ENCODE measurements at regions not wholly inside any gene's neighbourhood (a gene's known extent, or its start where the extent isn't known, plus 50 kb on each side); places are given as distances from the start of the nearest gene placed in this dataset.

DNA sequence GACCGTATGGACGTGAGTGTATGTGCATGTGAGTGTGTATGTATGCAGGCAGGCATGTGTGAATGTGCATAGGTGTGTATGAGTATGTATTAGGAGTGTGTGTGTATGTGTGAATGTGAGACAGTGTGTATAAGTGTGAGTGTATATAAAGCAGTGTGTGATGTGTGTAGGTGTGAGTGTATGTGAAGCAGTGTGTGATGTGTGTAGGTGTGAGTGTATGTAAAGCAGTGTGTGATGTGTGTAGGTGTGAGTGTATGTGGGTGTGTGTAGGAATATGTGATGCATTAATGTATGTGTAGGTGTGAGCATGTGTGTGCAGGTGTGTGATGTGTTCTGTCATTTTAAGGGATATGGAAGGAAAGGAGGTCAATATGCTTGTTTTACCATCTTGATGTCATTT is 215.5 kb downstream of the GADD45G start:
- TF ChIP-seq ZNF114 (CRISPR knock-in tag; IDR thresholded peaks at IDR 0.05) = no peak
- TF ChIP-seq NANOG (IDR thresholded peaks at IDR 0.05; ENCODE audit: borderline replicate concordance) = no peak
- TF ChIP-seq, protein P1, sequence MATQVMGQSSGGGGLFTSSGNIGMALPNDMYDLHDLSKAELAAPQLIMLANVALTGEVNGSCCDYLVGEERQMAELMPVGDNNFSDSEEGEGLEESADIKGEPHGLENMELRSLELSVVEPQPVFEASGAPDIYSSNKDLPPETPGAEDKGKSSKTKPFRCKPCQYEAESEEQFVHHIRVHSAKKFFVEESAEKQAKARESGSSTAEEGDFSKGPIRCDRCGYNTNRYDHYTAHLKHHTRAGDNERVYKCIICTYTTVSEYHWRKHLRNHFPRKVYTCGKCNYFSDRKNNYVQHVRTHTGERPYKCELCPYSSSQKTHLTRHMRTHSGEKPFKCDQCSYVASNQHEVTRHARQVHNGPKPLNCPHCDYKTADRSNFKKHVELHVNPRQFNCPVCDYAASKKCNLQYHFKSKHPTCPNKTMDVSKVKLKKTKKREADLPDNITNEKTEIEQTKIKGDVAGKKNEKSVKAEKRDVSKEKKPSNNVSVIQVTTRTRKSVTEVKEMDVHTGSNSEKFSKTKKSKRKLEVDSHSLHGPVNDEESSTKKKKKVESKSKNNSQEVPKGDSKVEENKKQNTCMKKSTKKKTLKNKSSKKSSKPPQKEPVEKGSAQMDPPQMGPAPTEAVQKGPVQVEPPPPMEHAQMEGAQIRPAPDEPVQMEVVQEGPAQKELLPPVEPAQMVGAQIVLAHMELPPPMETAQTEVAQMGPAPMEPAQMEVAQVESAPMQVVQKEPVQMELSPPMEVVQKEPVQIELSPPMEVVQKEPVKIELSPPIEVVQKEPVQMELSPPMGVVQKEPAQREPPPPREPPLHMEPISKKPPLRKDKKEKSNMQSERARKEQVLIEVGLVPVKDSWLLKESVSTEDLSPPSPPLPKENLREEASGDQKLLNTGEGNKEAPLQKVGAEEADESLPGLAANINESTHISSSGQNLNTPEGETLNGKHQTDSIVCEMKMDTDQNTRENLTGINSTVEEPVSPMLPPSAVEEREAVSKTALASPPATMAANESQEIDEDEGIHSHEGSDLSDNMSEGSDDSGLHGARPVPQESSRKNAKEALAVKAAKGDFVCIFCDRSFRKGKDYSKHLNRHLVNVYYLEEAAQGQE (IDR thresholded peaks at IDR 0.05; ENCODE audit: unreplicated experiment) = no peak
- no peak for TF ChIP-seq EZH2 (IDR thresholded peaks at IDR 0.05; ENCODE audit: low read depth, unreplicated experiment)
- TF ChIP-seq, protein P2, sequence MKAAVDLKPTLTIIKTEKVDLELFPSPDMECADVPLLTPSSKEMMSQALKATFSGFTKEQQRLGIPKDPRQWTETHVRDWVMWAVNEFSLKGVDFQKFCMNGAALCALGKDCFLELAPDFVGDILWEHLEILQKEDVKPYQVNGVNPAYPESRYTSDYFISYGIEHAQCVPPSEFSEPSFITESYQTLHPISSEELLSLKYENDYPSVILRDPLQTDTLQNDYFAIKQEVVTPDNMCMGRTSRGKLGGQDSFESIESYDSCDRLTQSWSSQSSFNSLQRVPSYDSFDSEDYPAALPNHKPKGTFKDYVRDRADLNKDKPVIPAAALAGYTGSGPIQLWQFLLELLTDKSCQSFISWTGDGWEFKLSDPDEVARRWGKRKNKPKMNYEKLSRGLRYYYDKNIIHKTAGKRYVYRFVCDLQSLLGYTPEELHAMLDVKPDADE (IDR thresholded peaks at IDR 0.05) = no peak
- no peak for TF ChIP-seq CREB1 (CRISPR knock-in tag; IDR thresholded peaks at IDR 0.05; ENCODE audit: low read depth)
- no peak for TF ChIP-seq STAT1 (IDR thresholded peaks at IDR 0.05; ENCODE audit: unreplicated experiment)
- TF ChIP-seq ZNF331 (CRISPR knock-in tag; IDR thresholded peaks at IDR 0.05; ENCODE audit: low read depth) = no peak
- TF ChIP-seq ZNF462 (CRISPR knock-in tag; IDR thresholded peaks at IDR 0.05) = no peak
- TF ChIP-seq JUNB (IDR thresholded peaks at IDR 0.05; ENCODE audit: unreplicated experiment) = no peak
- TF ChIP-seq CTCF (conservative IDR thresholded peaks at IDR 0.05; ENCODE audit: low read depth in 2 of 2) = no peak
- TF ChIP-seq EZH2phosphoT487 (IDR thresholded peaks at IDR 0.05; ENCODE audit: unreplicated experiment) = no peak
- TF ChIP-seq POLR2AphosphoS5 (IDR thresholded peaks at IDR 0.05; ENCODE audit: low read depth) = no peak
- Histone ChIP-seq H3K4me3 (no peak overlapping the region), H3K27ac (ENCODE audit: low read depth) (no peak overlapping the region), H3K27me3 (ENCODE audit: insufficient read depth) (no peaks in the 10 kb centered on the region), H3K36me3 (ENCODE audit: insufficient read depth) (no peaks in the 10 kb centered on the region), H3F3A (replicated peaks; ENCODE audit: low read depth) (no peaks in the 10 kb centered on the region), H3K79me2 (replicated peaks; ENCODE audit: insufficient read depth) (no peaks in the 10 kb centered on the region), H3K4me2 (no peak overlapping the region), H4K20me1 (replicated peaks; ENCODE audit: insufficient read depth) (no peaks in the 10 kb centered on the region), H3K9me2 (ENCODE audit: insufficient read depth) (peaks cover 10% of the 10 kb centered on the region; the same call in 1 of the 2 replicates), H3K4me1 (ENCODE audit: insufficient read depth) (no peaks in the 10 kb centered on the region), H2AFZ (no peak overlapping the region)
- Mint-ChIP-seq H3K9me3 (no peaks in the 10 kb centered on the region), H3K27ac (no peak overlapping the region), H3K4me1 (peaks cover 4% of the 10 kb centered on the region; the same call in 2 of the 3 replicates), H3K27me3 (ENCODE audit: insufficient read depth, low read depth, poor library complexity) (no peaks in the 10 kb centered on the region), H3K4me3 (no peak overlapping the region), H3K36me3 (ENCODE audit: low read depth) (no peaks in the 10 kb centered on the region)
- ATAC-seq (no peak), DNase-seq (ENCODE audit: low spot score) (no peak)

Data from GM23338 (cell line).